H1 (cell line): ENCODE measurements at regions not wholly inside any gene's neighbourhood (a gene's known extent, or its start where the extent isn't known, plus 50 kb on each side); places are given as distances from the start of the nearest gene placed in this dataset.

Experiments
- CTCF ChIA-PET: fragments of 300-600 bp; sonication (Branson Sonifier 250); formaldehyde crosslinking; loops from one replicate; lab custom pipeline; 2021; ENCODE audit not compliant: partially characterized antibody; lab: Charles Lee
- POLR2A ChIA-PET: fragments of 300-600 bp; sonication (Branson Sonifier 250); formaldehyde crosslinking; loops from one replicate; lab custom pipeline; 2021; ENCODE audit warnings: inconsistent platforms; ENCODE audit not compliant: partially characterized antibody; lab: Charles Lee
- DNase-seq, 2 experiments: peaks; one replicate each; pipeline versions ENCODE4 v3.0.0 to v3.0.0-alpha.2; 2010 to 2022; ENCODE audit warnings: low spot score in 2 of 2, low read depth in 1 of 2, mixed read lengths in 1 of 2
- FAIRE-seq: peaks from 2 replicates; lab custom pipeline; 2011; peaks lifted over from hg19 to GRCh38; lab: Jason Lieb, UNC
- H2AFZ ChIP-seq: 2 replicates; pipeline ENCODE4 v1.8.1; 2012; ENCODE audit warnings: low read length, inconsistent platforms
- H2AK5ac ChIP-seq: 2 replicates; pipeline ENCODE4 v1.6.1; 2013; ENCODE audit warnings: low read depth, low read length
- H2BK120ac ChIP-seq: replicated peaks from 2 replicates; pipeline ENCODE3; 2013; ENCODE audit warnings: low read depth, low read length, inconsistent platforms
- H2BK12ac ChIP-seq: 2 replicates; pipeline ENCODE4 v1.6.1; 2013; ENCODE audit warnings: low read depth, low read length
- H2BK15ac ChIP-seq: 2 replicates; pipeline ENCODE4 v1.6.1; 2013; ENCODE audit warnings: low read length
- H2BK20ac ChIP-seq: 2 replicates; pipeline ENCODE4 v1.6.1; 2013; ENCODE audit warnings: low read length
- H2BK5ac ChIP-seq: 2 replicates; pipeline ENCODE4 v1.6.1; 2013; ENCODE audit warnings: low read depth, low read length
- H3K14ac ChIP-seq: 2 replicates; pipeline ENCODE4 v1.6.1; 2013; ENCODE audit warnings: inconsistent platforms; ENCODE audit not compliant: insufficient read length
- H3K18ac ChIP-seq: 2 replicates; pipeline ENCODE4 v1.6.1; 2013; ENCODE audit warnings: low read length; ENCODE audit errors: extremely low read depth
- H3K23ac ChIP-seq: 2 replicates; pipeline ENCODE4 v1.6.1; 2013; ENCODE audit warnings: inconsistent platforms; ENCODE audit not compliant: insufficient read length
- H3K23me2 ChIP-seq: 2 replicates; pipeline ENCODE4 v1.6.1; 2013; ENCODE audit warnings: low read depth, low read length
- H3K27ac ChIP-seq: 2 replicates; pipeline ENCODE4 v1.6.1; 2011; ENCODE audit warnings: low read depth, low read length, inconsistent platforms
- H3K27me3 ChIP-seq, 4 experiments: replicated peaks in 1 of 4; 1 replicate in 1 of 4; 2 replicates in 3 of 4; pipeline versions ENCODE4 v1.6.1 to v1.8.1; 2011 to 2013; ENCODE audit warnings: low read length in 3 of 4, mild to moderate bottlenecking in 3 of 4, inconsistent platforms in 2 of 4, mixed read lengths in 2 of 4, moderate library complexity in 1 of 4; ENCODE audit not compliant: control insufficient read depth in 3 of 4, insufficient read depth in 3 of 4; ENCODE audit errors: extremely low read depth in 1 of 4
- H3K36me3 ChIP-seq, 4 experiments: 2 replicates each; pipeline versions ENCODE4 v1.6.1 to v1.8.1; 2011 to 2013; ENCODE audit warnings: mild to moderate bottlenecking in 4 of 4, low read length in 3 of 4, moderate library complexity in 2 of 4, control low read depth in 1 of 4, inconsistent platforms in 1 of 4; ENCODE audit not compliant: insufficient read depth in 4 of 4, control insufficient read depth in 2 of 4
- H3K4ac ChIP-seq: replicated peaks from 2 replicates; pipeline ENCODE3; 2013; ENCODE audit warnings: low read length, low read depth, mixed read lengths, inconsistent platforms; ENCODE audit not compliant: insufficient read length
- H3K4me1 ChIP-seq, 4 experiments: replicated peaks in 1 of 4; 1 replicate in 1 of 4; 2 replicates in 3 of 4; pipeline versions ENCODE4 v1.6.1 to v1.8.1; 2011 to 2013; ENCODE audit warnings: low read length in 3 of 4, inconsistent platforms in 2 of 4, mixed read lengths in 1 of 4; ENCODE audit not compliant: insufficient read depth in 4 of 4, control insufficient read depth in 3 of 4
- H3K4me2 ChIP-seq, 2 experiments: 2 replicates each; pipeline versions ENCODE4 v1.6.1 to v1.8.1; 2011 to 2013; ENCODE audit warnings: low read depth in 2 of 2, low read length in 2 of 2, control low read depth in 1 of 2, inconsistent platforms in 1 of 2, mild to moderate bottlenecking in 1 of 2; ENCODE audit not compliant: insufficient read depth in 1 of 2
- H3K4me3 ChIP-seq, 4 experiments: fragments of 200-600, 300-600 bp in 1 of 4; sonication (generic), shearing (Covaris generic), sonication (Bioruptor Twin) in 1 of 4; 2 replicates each; pipeline versions ENCODE4 v1.5.1 to v1.8.1; 2011 to 2016; ENCODE audit warnings: low read length in 4 of 4, low read depth in 3 of 4, control low read depth in 2 of 4, inconsistent platforms in 2 of 4, mild to moderate bottlenecking in 2 of 4, mixed read lengths in 1 of 4, moderate library complexity in 1 of 4; ENCODE audit not compliant: insufficient read depth in 2 of 4; ENCODE audit errors: extremely low read depth in 1 of 4
- H3K56ac ChIP-seq: replicated peaks from 2 replicates; pipeline ENCODE3; 2013; ENCODE audit warnings: low read depth, mild to moderate bottlenecking, mixed read lengths, low read length, inconsistent platforms; ENCODE audit not compliant: insufficient read length
- H3K79me1 ChIP-seq: 2 replicates; pipeline ENCODE4 v1.6.1; 2013; ENCODE audit warnings: low read depth, low read length, control low read depth
- H3K79me2 ChIP-seq, 2 experiments: 2 replicates each; pipeline versions ENCODE4 v1.6.1 to v1.8.1; 2012 to 2013; ENCODE audit warnings: low read length in 2 of 2, mild to moderate bottlenecking in 2 of 2, inconsistent platforms in 1 of 2; ENCODE audit not compliant: insufficient read depth in 2 of 2, control insufficient read depth in 1 of 2
- H3K9ac ChIP-seq, 4 experiments: replicated peaks in 1 of 4; 1 replicate in 1 of 4; 2 replicates in 3 of 4; pipeline versions ENCODE4 v1.6.1 to v1.8.1; 2011 to 2013; ENCODE audit warnings: low read depth in 3 of 4, low read length in 3 of 4, control low read depth in 2 of 4, mild to moderate bottlenecking in 2 of 4, moderate library complexity in 2 of 4, inconsistent platforms in 1 of 4; ENCODE audit errors: extremely low read depth in 1 of 4
- H3K9me3 ChIP-seq, 2 experiments: 2 replicates each; pipeline versions ENCODE4 v1.6.1 to v1.8.1; 2012 to 2013; ENCODE audit warnings: mild to moderate bottlenecking in 2 of 2, moderate library complexity in 2 of 2, control low read depth in 1 of 2, inconsistent platforms in 1 of 2, low read depth in 1 of 2, low read length in 1 of 2, mixed read lengths in 1 of 2; ENCODE audit not compliant: insufficient read depth in 2 of 2
- H4K20me1 ChIP-seq, 2 experiments: replicated peaks in 1 of 2; 2 replicates each; pipeline versions ENCODE3 to v1.8.1; 2011 to 2013; ENCODE audit warnings: inconsistent platforms in 2 of 2, low read length in 2 of 2, mild to moderate bottlenecking in 1 of 2; ENCODE audit not compliant: insufficient read depth in 2 of 2, control insufficient read depth in 1 of 2
- H4K5ac ChIP-seq: 2 replicates; pipeline ENCODE4 v1.6.1; 2013; ENCODE audit warnings: low read length, low read depth, mixed read lengths, inconsistent platforms; ENCODE audit not compliant: insufficient read length
- H4K8ac ChIP-seq: 2 replicates; pipeline ENCODE4 v1.8.0; 2013; ENCODE audit warnings: mild to moderate bottlenecking, moderate library complexity, low read length, inconsistent platforms; ENCODE audit not compliant: insufficient read depth; ENCODE audit errors: extremely low read depth
- H4K91ac ChIP-seq: replicated peaks from 2 replicates; pipeline ENCODE3; 2013; ENCODE audit warnings: low read length, mixed read lengths, inconsistent platforms; ENCODE audit not compliant: insufficient read length
- ASH2L ChIP-seq: fragments of 200-600, 300-600 bp; sonication (generic); IDR thresholded peaks from one replicate; pipeline ENCODE4 v1.7.1; 2017; ENCODE audit warnings: low read length
- BCL11A ChIP-seq, 2 experiments: IDR thresholded peaks; one replicate each; pipeline ENCODE4 v1.6.1; 2011; ENCODE audit warnings: low read depth in 2 of 2, low read length in 2 of 2, mild to moderate bottlenecking in 2 of 2
- CBX5 ChIP-seq: fragments of 300-800, 300-1000 bp; sonication (generic); IDR thresholded peaks from 2 replicates; pipeline ENCODE4 v1.7.1; 2016; ENCODE audit warnings: antibody characterized with exemption, low read length, low read depth
- CREB1 ChIP-seq: IDR thresholded peaks from 2 replicates; pipeline ENCODE4 v1.6.1; 2012; ENCODE audit warnings: inconsistent platforms
- EGR1 ChIP-seq: IDR thresholded peaks from 2 replicates; pipeline ENCODE4 v1.6.1; 2011; ENCODE audit warnings: low read depth, low read length, borderline replicate concordance
- GABPA ChIP-seq: IDR thresholded peaks from 2 replicates; pipeline ENCODE4 v1.6.1; 2011; ENCODE audit warnings: mild to moderate bottlenecking, low read length, moderate library complexity, borderline replicate concordance; ENCODE audit not compliant: insufficient read depth
- HDAC6 ChIP-seq: IDR thresholded peaks from one replicate; pipeline ENCODE4 v1.7.1; 2012; ENCODE audit warnings: low read depth, mild to moderate bottlenecking, inconsistent platforms, low read length, moderate library complexity
- MAFK ChIP-seq: IDR thresholded peaks from 2 replicates; pipeline ENCODE4 v1.6.1; 2012; ENCODE audit warnings: low read depth, mild to moderate bottlenecking, improper control_type of control experiment, low read length
- MAX ChIP-seq: IDR thresholded peaks from 2 replicates; pipeline ENCODE4 v1.6.1; 2012; ENCODE audit warnings: inconsistent platforms
- POLR2AphosphoS5 ChIP-seq: IDR thresholded peaks from 2 replicates; pipeline ENCODE4 v1.6.1; 2011; ENCODE audit warnings: low read depth, low read length
- RNF2 ChIP-seq: fragments of 200-900, 300-1000 bp; sonication (generic); IDR thresholded peaks from 2 replicates; pipeline ENCODE4 v1.7.1; 2016; ENCODE audit warnings: borderline replicate concordance, low read depth, mild to moderate bottlenecking, antibody characterized with exemption, low read length; ENCODE audit not compliant: poor library complexity, severe bottlenecking; ENCODE audit errors: missing control alignments
- RXRA ChIP-seq: IDR thresholded peaks from 2 replicates; pipeline ENCODE4 v1.6.1; 2011; ENCODE audit warnings: low read depth, mild to moderate bottlenecking, low read length, moderate library complexity; ENCODE audit not compliant: insufficient read depth
- SP4 ChIP-seq: IDR thresholded peaks from 2 replicates; pipeline ENCODE4 v1.6.1; 2012; ENCODE audit warnings: low read length, inconsistent platforms
- TAF7 ChIP-seq: optimal IDR thresholded peaks from 2 replicates; pipeline ENCODE3; 2011; ENCODE audit warnings: low read depth, mild to moderate bottlenecking, inconsistent platforms, low read length, moderate library complexity, borderline replicate concordance
- TBP ChIP-seq: IDR thresholded peaks from 2 replicates; pipeline ENCODE4 v1.6.1; 2011; ENCODE audit warnings: low read depth, low read length, improper control_type of control experiment
- YY1 ChIP-seq: IDR thresholded peaks from 2 replicates; pipeline ENCODE4 v1.6.1; 2011; ENCODE audit warnings: low read depth, mild to moderate bottlenecking, low read length
- WGBS, 2 experiments: shearing (Covaris generic) in 1 of 2; methylation state at CpG; one replicate each; pipeline versions ENCODE4 v1.1.6 to v1.1.7; 2013 to 2015; ENCODE audit warnings: low lambda C conversion rate in 2 of 2, mixed read lengths in 2 of 2, inconsistent platforms in 1 of 2, low coverage in 1 of 2, missing lambda C conversion rate in 1 of 2; ENCODE audit not compliant: insufficient replicate concordance in 2 of 2, insufficient coverage in 1 of 2, insufficient read length in 1 of 2; ENCODE audit errors: extremely low coverage in 1 of 2, missing lambda C conversion rate in 1 of 2; 5-methylcytosine and 5-hydroxymethylcytosine counted together

GRCh38 chr9:115808695-115809094 lies 344.9 kb upstream of the PAPPA start:
- Histone ChIP-seq H3K9me3 (no peaks in the 10 kb centered on the region), H3K14ac (no peak overlapping the region), H3K36me3 (no peaks in the 10 kb centered on the region), H2BK20ac (no peak overlapping the region), H3K18ac (no peak overlapping the region), H3K23me2 (no peaks in the 10 kb centered on the region), H3K27me3 (no peaks in the 10 kb centered on the region), H4K91ac (peak overlapping the region; percentile 29), H3K4me1 (no peaks in the 10 kb centered on the region), H3K27ac (no peak overlapping the region), H3K9ac (no peak overlapping the region), H3K56ac (no peak overlapping the region), H2AFZ (no peak overlapping the region), H3K4me3 (no peak overlapping the region)
- DNase-seq (no peak), FAIRE-seq (no peak)
- CTCF ChIA-PET = interaction anchor here (0.9 kb wide), 1 partner anchor 20 kb away, joined by 3 read pairs; no protein-coding TSS in a partner anchor
- no peak for TF ChIP-seq TBP
- TF ChIP-seq BCL11A (IDR thresholded peaks at IDR 0.05; ENCODE audit: low read depth in 2 of 2, low read length in 2 of 2) = no peak
- no peak for TF ChIP-seq TAF7
- no peak for TF ChIP-seq HDAC6
- TF ChIP-seq POLR2AphosphoS5 = no peak
- no peak for TF ChIP-seq SP4
- TF ChIP-seq CBX5 = no peak
- TF ChIP-seq RXRA = no peak
- no peak for TF ChIP-seq YY1
- TF ChIP-seq ASH2L = no peak
- TF ChIP-seq GABPA = no peak
- TF ChIP-seq MAX = no peak
- no peak for TF ChIP-seq RNF2
- no peak for TF ChIP-seq EGR1
- TF ChIP-seq MAFK = no peak
- no peak for TF ChIP-seq CREB1
- TF ChIP-seq, all 59 proteins: peak for 0
- Histone ChIP-seq H2BK12ac (no peak overlapping the region), H4K8ac (no peak overlapping the region), H4K5ac (no peak overlapping the region), H3K4me2 (no peak overlapping the region), H2BK120ac (no peak overlapping the region), H2BK15ac (no peak overlapping the region), H2AK5ac (no peak overlapping the region), H3K23ac (no peak overlapping the region), H4K20me1 (no peaks in the 10 kb centered on the region), H2BK5ac (no peak overlapping the region), H3K4ac (no peak overlapping the region), H3K79me2 (no peaks in the 10 kb centered on the region), H3K79me1 (no peaks in the 10 kb centered on the region)
- 89% methylated on average over 5 of the region's 5 CpGs; no CpG with 5 or more reads in 1 of the 2 experiments for WGBS, 2 experiments
- POLR2A ChIA-PET = no interaction called here
